ENCODE measurements at regions not wholly inside any gene's neighbourhood (a gene's known extent, or its start where the extent isn't known, plus 50 kb on each side); places are given as distances from the start of the nearest gene placed in this dataset.

- TF ChIP-seq REST (IDR thresholded peaks at IDR 0.05; ENCODE audit: unreplicated experiment) (no peak), ZNF114 (CRISPR knock-in tag; IDR thresholded peaks at IDR 0.05) (no peak), EZH2 (IDR thresholded peaks at IDR 0.05; ENCODE audit: low read depth, unreplicated experiment) (no peak)
Measured at GRCh38 chr5:75891020-75891419, 173.8 kb upstream of the POC5 start (continued).

- no peaks in the 10 kb centered on the region for H3K27me3 ChIP-seq (ENCODE audit: insufficient read depth)
- TF ChIP-seq ZNF331 (CRISPR knock-in tag; IDR thresholded peaks at IDR 0.05; ENCODE audit: low read depth) (no peak), ZNF114 (CRISPR knock-in tag; IDR thresholded peaks at IDR 0.05) (no peak), REST (IDR thresholded peaks at IDR 0.05; ENCODE audit: unreplicated experiment) (no peak), JUNB (IDR thresholded peaks at IDR 0.05; ENCODE audit: unreplicated experiment) (no peak), EZH2 (IDR thresholded peaks at IDR 0.05; ENCODE audit: low read depth, unreplicated experiment) (no peak), STAT1 (IDR thresholded peaks at IDR 0.05; ENCODE audit: unreplicated experiment) (no peak), EZH2phosphoT487 (IDR thresholded peaks at IDR 0.05; ENCODE audit: unreplicated experiment) (no peak), CREB1 (CRISPR knock-in tag; IDR thresholded peaks at IDR 0.05; ENCODE audit: low read depth) (no peak), NANOG (IDR thresholded peaks at IDR 0.05; ENCODE audit: borderline replicate concordance) (no peak), POLR2AphosphoS5 (IDR thresholded peaks at IDR 0.05; ENCODE audit: low read depth) (no peak)
- TF ChIP-seq, protein P1, sequence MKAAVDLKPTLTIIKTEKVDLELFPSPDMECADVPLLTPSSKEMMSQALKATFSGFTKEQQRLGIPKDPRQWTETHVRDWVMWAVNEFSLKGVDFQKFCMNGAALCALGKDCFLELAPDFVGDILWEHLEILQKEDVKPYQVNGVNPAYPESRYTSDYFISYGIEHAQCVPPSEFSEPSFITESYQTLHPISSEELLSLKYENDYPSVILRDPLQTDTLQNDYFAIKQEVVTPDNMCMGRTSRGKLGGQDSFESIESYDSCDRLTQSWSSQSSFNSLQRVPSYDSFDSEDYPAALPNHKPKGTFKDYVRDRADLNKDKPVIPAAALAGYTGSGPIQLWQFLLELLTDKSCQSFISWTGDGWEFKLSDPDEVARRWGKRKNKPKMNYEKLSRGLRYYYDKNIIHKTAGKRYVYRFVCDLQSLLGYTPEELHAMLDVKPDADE (IDR thresholded peaks at IDR 0.05) = no peak
- TF ChIP-seq, protein P2, sequence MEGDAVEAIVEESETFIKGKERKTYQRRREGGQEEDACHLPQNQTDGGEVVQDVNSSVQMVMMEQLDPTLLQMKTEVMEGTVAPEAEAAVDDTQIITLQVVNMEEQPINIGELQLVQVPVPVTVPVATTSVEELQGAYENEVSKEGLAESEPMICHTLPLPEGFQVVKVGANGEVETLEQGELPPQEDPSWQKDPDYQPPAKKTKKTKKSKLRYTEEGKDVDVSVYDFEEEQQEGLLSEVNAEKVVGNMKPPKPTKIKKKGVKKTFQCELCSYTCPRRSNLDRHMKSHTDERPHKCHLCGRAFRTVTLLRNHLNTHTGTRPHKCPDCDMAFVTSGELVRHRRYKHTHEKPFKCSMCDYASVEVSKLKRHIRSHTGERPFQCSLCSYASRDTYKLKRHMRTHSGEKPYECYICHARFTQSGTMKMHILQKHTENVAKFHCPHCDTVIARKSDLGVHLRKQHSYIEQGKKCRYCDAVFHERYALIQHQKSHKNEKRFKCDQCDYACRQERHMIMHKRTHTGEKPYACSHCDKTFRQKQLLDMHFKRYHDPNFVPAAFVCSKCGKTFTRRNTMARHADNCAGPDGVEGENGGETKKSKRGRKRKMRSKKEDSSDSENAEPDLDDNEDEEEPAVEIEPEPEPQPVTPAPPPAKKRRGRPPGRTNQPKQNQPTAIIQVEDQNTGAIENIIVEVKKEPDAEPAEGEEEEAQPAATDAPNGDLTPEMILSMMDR (conservative IDR thresholded peaks at IDR 0.05; ENCODE audit: low read depth in 2 of 2) = no peak
Measured at GRCh38 chr5:75890546-75890945, 173.3 kb upstream of the POC5 start.

More at GRCh38 chr5:75890546-75890945, 173.3 kb upstream of the POC5 start:
- Histone ChIP-seq H2AFZ (no peak overlapping the region), H3K4me3 (no peak overlapping the region), H3K4me1 (ENCODE audit: insufficient read depth) (no peaks in the 10 kb centered on the region), H3K4me2 (no peak overlapping the region), H3K9me2 (ENCODE audit: insufficient read depth) (0 out of 2 replicates have a peak, but pooled peaks cover 4% of the 10 kb centered on the region), H3K79me2 (replicated peaks; ENCODE audit: insufficient read depth) (no peaks in the 10 kb centered on the region), H3F3A (replicated peaks; ENCODE audit: low read depth) (no peaks in the 10 kb centered on the region), H3K36me3 (ENCODE audit: insufficient read depth) (no peaks in the 10 kb centered on the region), H3K27ac (ENCODE audit: low read depth) (no peak overlapping the region), H4K20me1 (replicated peaks; ENCODE audit: insufficient read depth) (no peaks in the 10 kb centered on the region)
- no peak for ATAC-seq
- no peak overlapping the region for H3K27ac Mint-ChIP-seq
- H3K4me3 Mint-ChIP-seq = no peak overlapping the region
- no peaks in the 10 kb centered on the region for H3K36me3 Mint-ChIP-seq (ENCODE audit: low read depth)
- no peak for DNase-seq (ENCODE audit: low spot score)
- H3K27me3 Mint-ChIP-seq (ENCODE audit: insufficient read depth, low read depth, poor library complexity) = no peaks in the 10 kb centered on the region
- peaks cover 12% of the 10 kb centered on the region; the same call in 2 of the 3 replicates for H3K9me3 Mint-ChIP-seq
- H3K4me1 Mint-ChIP-seq = no peaks in the 10 kb centered on the region
